Esophagus muscularis mucosa (tissue), 3 donors: ENCODE measurements at regions not wholly inside any gene's neighbourhood (a gene's known extent, or its start where the extent isn't known, plus 50 kb on each side); places are given as distances from the start of the nearest gene placed in this dataset.

Source experiments
- CTCF ChIP-seq, 3 experiments: fragments of 200-600 bp in 2 of 3; fragments of 450-650 bp in 1 of 3; sonication (generic) in 2 of 3; IDR thresholded peaks; one replicate each; pipeline ENCODE4 v1.5.1; 2017 to 2019; ENCODE audit warnings: antibody characterized with exemption in 3 of 3, mild to moderate bottlenecking in 2 of 3, moderate library complexity in 1 of 3
- POLR2A ChIP-seq: fragments of 450-650 bp; IDR thresholded peaks from one replicate; pipeline ENCODE4 v1.6.1; 2017; ENCODE audit warnings: antibody characterized with exemption, moderate library complexity, mild to moderate bottlenecking, low read depth
- POLR2AphosphoS5 ChIP-seq, 2 donors: sonication (generic); formaldehyde crosslinking; IDR thresholded peaks; one replicate each; pipeline ENCODE4 v1.6.1; 2017; ENCODE audit warnings: antibody characterized with exemption in 2 of 2

GRCh38 chr21:16866851-16867250 lies 646.0 kb upstream of the CXADR start:
- TF ChIP-seq POLR2AphosphoS5 (IDR thresholded peaks at IDR 0.05) (no peak), CTCF (IDR thresholded peaks at IDR 0.05) (no peak), POLR2A (no peak)
